ENCODE measurements at regions not wholly inside any gene's neighbourhood (a gene's known extent, or its start where the extent isn't known, plus 50 kb on each side); places are given as distances from the start of the nearest gene placed in this dataset.

GRCh38 chr6:43915986-43916923, 146.2 kb downstream of the VEGFA start (continued):
- TF ChIP-seq CUX1 (CRISPR knock-in tag; IDR thresholded peaks at IDR 0.05), result no peak
- TF ChIP-seq ZNF311 (CRISPR knock-in tag; IDR thresholded peaks at IDR 0.05), result peak; percentile 63; the same call in 1 of the 2 replicates
- no peak; the same call in 1 of the 2 replicates for TF ChIP-seq ZNF324 (CRISPR knock-in tag; IDR thresholded peaks at IDR 0.05)
- no peak for TF ChIP-seq POLR2G (IDR thresholded peaks at IDR 0.05; ENCODE audit: low read depth, low read length)
- no peak; the same call in 1 of the 2 replicates for TF ChIP-seq ZNF395 (CRISPR knock-in tag; IDR thresholded peaks at IDR 0.05)
- TF ChIP-seq ZNF175 (CRISPR knock-in tag; IDR thresholded peaks at IDR 0.05; ENCODE audit: low read depth), result peak; percentile 77; the same call in 1 of the 2 replicates
- peak in 1 of 3 experiments; percentile 27; a peak in 1 of 6 replicates for TF ChIP-seq ZBTB11 (CRISPR knock-in tag; IDR thresholded peaks at IDR 0.05)
- no peak for TF ChIP-seq NR2C2 (CRISPR knock-in tag; IDR thresholded peaks at IDR 0.05)
- peak; percentile 61 for TF ChIP-seq NR2C2 (tag; IDR thresholded peaks at IDR 0.05)
- TF ChIP-seq PREB (CRISPR knock-in tag; IDR thresholded peaks at IDR 0.05), result no peak
- no peak for TF ChIP-seq ILK (tag; IDR thresholded peaks at IDR 0.05; ENCODE audit: borderline replicate concordance, low read depth)
- TF ChIP-seq ZNF277 (CRISPR knock-in tag; IDR thresholded peaks at IDR 0.05; ENCODE audit: borderline replicate concordance), result no peak

Data from K562 (cell line).